ENCODE measurements at regions not wholly inside any gene's neighbourhood (a gene's known extent, or its start where the extent isn't known, plus 50 kb on each side); places are given as distances from the start of the nearest gene placed in this dataset.

DNA sequence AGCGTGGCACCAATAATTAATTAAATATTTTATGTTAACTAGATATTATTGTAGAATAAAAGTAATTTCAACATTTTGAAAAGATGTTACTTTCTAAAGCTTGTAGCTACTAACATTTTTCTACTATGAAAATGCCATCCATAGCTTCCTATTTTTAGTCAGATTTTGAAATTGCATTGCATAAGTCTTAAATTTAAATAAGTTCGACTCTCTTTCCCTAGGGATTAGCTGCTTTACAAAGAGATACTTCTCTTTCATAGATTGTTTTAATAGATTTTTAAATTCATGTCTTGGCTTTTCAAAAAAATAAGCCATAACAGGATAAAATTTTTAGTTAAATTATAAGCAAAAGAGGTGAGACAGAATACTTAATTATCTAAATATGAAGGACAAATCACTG lies 1279.6 kb downstream of the KCNT2 start:
- CTCF ChIA-PET (ENCODE audit: low intra/inter-chr PET ratio), result no interaction called here
- no peaks in the 10 kb centered on the region for H3K9me1 ChIP-seq (ENCODE audit: control insufficient read depth, insufficient read depth, low read length)
- DNase-seq (ENCODE audit: extremely low read depth in 1 of 4, low spot score in 3 of 4), result no peak
- in situ Hi-C loops (cut with MboI), result no loop called here
- H3K27ac ChIP-seq (ENCODE audit: extremely low read depth, low read depth, low read length), result no peak overlapping the region
- H3K27me3 ChIP-seq (ENCODE audit: control insufficient read depth in 2 of 2, insufficient read depth in 2 of 2, low read length in 2 of 2), result no peaks in the 10 kb centered on the region
- no peak for FAIRE-seq
- TF ChIP-seq, protein P1, sequence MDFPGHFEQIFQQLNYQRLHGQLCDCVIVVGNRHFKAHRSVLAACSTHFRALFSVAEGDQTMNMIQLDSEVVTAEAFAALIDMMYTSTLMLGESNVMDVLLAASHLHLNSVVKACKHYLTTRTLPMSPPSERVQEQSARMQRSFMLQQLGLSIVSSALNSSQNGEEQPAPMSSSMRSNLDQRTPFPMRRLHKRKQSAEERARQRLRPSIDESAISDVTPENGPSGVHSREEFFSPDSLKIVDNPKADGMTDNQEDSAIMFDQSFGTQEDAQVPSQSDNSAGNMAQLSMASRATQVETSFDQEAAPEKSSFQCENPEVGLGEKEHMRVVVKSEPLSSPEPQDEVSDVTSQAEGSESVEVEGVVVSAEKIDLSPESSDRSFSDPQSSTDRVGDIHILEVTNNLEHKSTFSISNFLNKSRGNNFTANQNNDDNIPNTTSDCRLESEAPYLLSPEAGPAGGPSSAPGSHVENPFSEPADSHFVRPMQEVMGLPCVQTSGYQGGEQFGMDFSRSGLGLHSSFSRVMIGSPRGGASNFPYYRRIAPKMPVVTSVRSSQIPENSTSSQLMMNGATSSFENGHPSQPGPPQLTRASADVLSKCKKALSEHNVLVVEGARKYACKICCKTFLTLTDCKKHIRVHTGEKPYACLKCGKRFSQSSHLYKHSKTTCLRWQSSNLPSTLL (IDR thresholded peaks at IDR 0.05), result no peak
- no peak for TF ChIP-seq ARID2 (IDR thresholded peaks at IDR 0.05)
- TF ChIP-seq TCFL5 (CRISPR knock-in tag; conservative IDR thresholded peaks at IDR 0.05), result no peak
- TF ChIP-seq SMARCB1 (IDR thresholded peaks at IDR 0.05; ENCODE audit: insufficient read length, low read depth), result no peak
- TF ChIP-seq, protein P2, sequence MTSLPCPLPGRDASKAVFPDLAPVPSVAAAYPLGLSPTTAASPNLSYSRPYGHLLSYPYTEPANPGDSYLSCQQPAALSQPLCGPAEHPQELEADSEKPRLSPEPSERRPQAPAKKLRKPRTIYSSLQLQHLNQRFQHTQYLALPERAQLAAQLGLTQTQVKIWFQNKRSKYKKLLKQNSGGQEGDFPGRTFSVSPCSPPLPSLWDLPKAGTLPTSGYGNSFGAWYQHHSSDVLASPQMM (CRISPR knock-in tag; IDR thresholded peaks at IDR 0.05), result no peak
- TF ChIP-seq ZNF830 (CRISPR knock-in tag; IDR thresholded peaks at IDR 0.05), result no peak
- TF ChIP-seq ZBTB26 (CRISPR knock-in tag; IDR thresholded peaks at IDR 0.05), result no peak
- TF ChIP-seq NFIC (IDR thresholded peaks at IDR 0.05), result no peak
- no peak for TF ChIP-seq ESRRA (IDR thresholded peaks at IDR 0.05; ENCODE audit: borderline replicate concordance, low read depth)
- TF ChIP-seq GTF3C2 (IDR thresholded peaks at IDR 0.05; ENCODE audit: borderline replicate concordance, extremely low read depth, insufficient read length), result no peak
- no peak for TF ChIP-seq ZNF561 (CRISPR knock-in tag; conservative IDR thresholded peaks at IDR 0.05)
- TF ChIP-seq PHF21A (IDR thresholded peaks at IDR 0.05; ENCODE audit: borderline replicate concordance, low read depth), result no peak
- TF ChIP-seq L3MBTL2 (IDR thresholded peaks at IDR 0.05), result no peak
- TF ChIP-seq FOXJ3 (CRISPR knock-in tag; IDR thresholded peaks at IDR 0.05), result no peak
- TF ChIP-seq E2F3 (CRISPR knock-in tag; IDR thresholded peaks at IDR 0.05), result no peak
- no peak for TF ChIP-seq HIVEP1 (CRISPR knock-in tag; IDR thresholded peaks at IDR 0.05)
- TF ChIP-seq CBX1 (IDR thresholded peaks at IDR 0.05; ENCODE audit: low read depth), result no peak
- H3K4me3 ChIP-seq, result no peak overlapping the region
- H4K20me1 ChIP-seq (replicated peaks; ENCODE audit: control insufficient read depth, insufficient read depth, low read length), result no peaks in the 10 kb centered on the region
- no peak overlapping the region for H2AFZ ChIP-seq (ENCODE audit: low read depth, low read length)
- POLR2A ChIA-PET, result no interaction called here
- no peak overlapping the region for H3K4me2 ChIP-seq (ENCODE audit: insufficient read depth, low read length)
- no peak for ATAC-seq
- H3K79me2 ChIP-seq (ENCODE audit: control insufficient read depth, insufficient read depth, low read length), result no peaks in the 10 kb centered on the region
- whole genome bisulfite sequencing (ENCODE audit: insufficient coverage, low coverage, missing lambda C conversion rate), result 7% methylated on average over 2 of the region's 2 CpGs
- intact Hi-C loops (cut with micrococcal nuclease), result no loop called here
- no peaks in the 10 kb centered on the region for H3K36me3 ChIP-seq (ENCODE audit: control insufficient read depth, insufficient read depth, low read length)
- no peak overlapping the region for H3K9ac ChIP-seq (ENCODE audit: insufficient read depth in 1 of 2, low read depth in 2 of 2, low read length in 2 of 2)
- no TSS peak for BruUV-seq (replicated peaks)
- no peaks in the 10 kb centered on the region for H3K4me1 ChIP-seq (replicated peaks in 1 of 2; ENCODE audit: control insufficient read depth in 2 of 2, insufficient read depth in 2 of 2, low read length in 2 of 2)
- H3K9me3 ChIP-seq (replicated peaks; ENCODE audit: control insufficient read depth, insufficient read depth, low read depth, low read length), result no peaks in the 10 kb centered on the region

Data from K562 (cell line).